OCI-LY3 (cell line): ENCODE measurements at regions not wholly inside any gene's neighbourhood (a gene's known extent, or its start where the extent isn't known, plus 50 kb on each side); places are given as distances from the start of the nearest gene placed in this dataset.

Experiments
- H2AFZ ChIP-seq: fragments of 200-600, 300-600 bp; shearing (Covaris generic); 2 replicates; pipeline ENCODE4 v1.6.0; 2014; ENCODE audit warnings: antibody characterized with exemption, low read depth, low read length
- H3K27ac ChIP-seq: fragments of 200-600, 300-600 bp; sonication (generic); 2 replicates; pipeline ENCODE4 v1.5.1; 2014; ENCODE audit warnings: mild to moderate bottlenecking, low read length, moderate library complexity, mixed read lengths
- H3K27me3 ChIP-seq: fragments of 200-600, 300-600 bp; sonication (generic); 2 replicates; pipeline ENCODE4 v1.6.1; 2014; ENCODE audit warnings: low read depth, low read length, mixed read lengths
- H3K36me3 ChIP-seq: fragments of 200-600, 300-600 bp; sonication (generic); replicated peaks from 2 replicates; pipeline ENCODE3; 2014; ENCODE audit warnings: low read depth, low read length, mixed read lengths
- H3K4me1 ChIP-seq: fragments of 300-600, 200-600 bp; sonication (generic); 2 replicates; pipeline ENCODE4 v1.6.1; 2014; ENCODE audit warnings: low read length, mixed read lengths
- H3K4me2 ChIP-seq: fragments of 200-600, 300-600 bp; sonication (generic); 2 replicates; pipeline ENCODE4 v1.6.1; 2014; ENCODE audit warnings: low read length, mixed read lengths
- H3K4me3 ChIP-seq: fragments of 300-600, 200-600 bp; sonication (generic); 2 replicates; pipeline ENCODE4 v1.5.1; 2014; ENCODE audit warnings: antibody characterized with exemption, mild to moderate bottlenecking, low read length, moderate library complexity
- H3K79me2 ChIP-seq: fragments of 300-600, 200-600 bp; shearing (Covaris generic); 2 replicates; pipeline ENCODE4 v1.6.1; 2014; ENCODE audit warnings: mild to moderate bottlenecking, low read length, mixed read lengths
- H3K9ac ChIP-seq: fragments of 300-600, 200-600 bp; shearing (Covaris generic); 2 replicates; pipeline ENCODE4 v1.6.0; 2014; ENCODE audit warnings: mild to moderate bottlenecking, low read length, moderate library complexity
- H3K9me3 ChIP-seq: fragments of 200-600, 300-600 bp; shearing (Covaris generic); 2 replicates; pipeline ENCODE4 v1.6.1; 2014; ENCODE audit warnings: low read length, mixed read lengths; ENCODE audit not compliant: insufficient read depth
- H4K20me1 ChIP-seq: fragments of 200-600, 300-600 bp; sonication (generic); 2 replicates; pipeline ENCODE4 v1.6.1; 2016; ENCODE audit warnings: low read length, mixed read lengths; ENCODE audit not compliant: insufficient read depth
- EZH2phosphoT487 ChIP-seq: fragments of 200-600 bp; shearing (Covaris generic); IDR thresholded peaks from 2 replicates; pipeline ENCODE4 v1.6.1; 2018; ENCODE audit warnings: antibody characterized with exemption, mixed run types, low read depth
- TF ChIP-seq, protein P1 (sequence below): fragments of 200-600, 300-600 bp; sonication (generic); IDR thresholded peaks from 2 replicates; pipeline ENCODE4 v1.5.1; 2014; ENCODE audit warnings: antibody characterized with exemption, low read length, low read depth

DNA sequence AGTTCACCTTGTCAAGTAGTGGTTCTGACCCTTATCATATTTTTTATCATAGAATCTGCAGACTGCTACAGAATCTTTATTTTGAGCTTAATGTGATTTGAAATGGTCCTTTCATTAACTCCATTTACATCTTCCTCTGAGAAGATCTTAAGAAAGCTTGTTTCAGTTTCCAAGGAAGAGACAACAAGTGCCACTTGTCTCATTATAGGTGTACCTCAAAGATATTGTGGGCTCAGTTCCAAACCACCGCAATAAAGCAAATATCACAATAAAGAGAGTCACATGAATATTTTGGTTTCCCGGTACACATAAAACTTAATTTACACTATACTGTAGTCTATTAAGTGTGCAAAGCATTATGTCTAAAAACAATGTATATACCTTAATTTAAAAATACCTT is 66.4 kb upstream of the ATXN1 start:
- H3K9me3 ChIP-seq, result no peaks in the 10 kb centered on the region
- no peak overlapping the region for H3K9ac ChIP-seq
- peaks cover 13% of the 10 kb centered on the region for H3K4me1 ChIP-seq
- no peaks in the 10 kb centered on the region for H3K27me3 ChIP-seq
- TF ChIP-seq, protein P1, sequence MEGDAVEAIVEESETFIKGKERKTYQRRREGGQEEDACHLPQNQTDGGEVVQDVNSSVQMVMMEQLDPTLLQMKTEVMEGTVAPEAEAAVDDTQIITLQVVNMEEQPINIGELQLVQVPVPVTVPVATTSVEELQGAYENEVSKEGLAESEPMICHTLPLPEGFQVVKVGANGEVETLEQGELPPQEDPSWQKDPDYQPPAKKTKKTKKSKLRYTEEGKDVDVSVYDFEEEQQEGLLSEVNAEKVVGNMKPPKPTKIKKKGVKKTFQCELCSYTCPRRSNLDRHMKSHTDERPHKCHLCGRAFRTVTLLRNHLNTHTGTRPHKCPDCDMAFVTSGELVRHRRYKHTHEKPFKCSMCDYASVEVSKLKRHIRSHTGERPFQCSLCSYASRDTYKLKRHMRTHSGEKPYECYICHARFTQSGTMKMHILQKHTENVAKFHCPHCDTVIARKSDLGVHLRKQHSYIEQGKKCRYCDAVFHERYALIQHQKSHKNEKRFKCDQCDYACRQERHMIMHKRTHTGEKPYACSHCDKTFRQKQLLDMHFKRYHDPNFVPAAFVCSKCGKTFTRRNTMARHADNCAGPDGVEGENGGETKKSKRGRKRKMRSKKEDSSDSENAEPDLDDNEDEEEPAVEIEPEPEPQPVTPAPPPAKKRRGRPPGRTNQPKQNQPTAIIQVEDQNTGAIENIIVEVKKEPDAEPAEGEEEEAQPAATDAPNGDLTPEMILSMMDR, result no peak
- TF ChIP-seq EZH2phosphoT487, result no peak
- H2AFZ ChIP-seq, result no peak overlapping the region
- H3K27ac ChIP-seq, result no peak overlapping the region
- H4K20me1 ChIP-seq, result no peaks in the 10 kb centered on the region
- no peaks in the 10 kb centered on the region for H3K79me2 ChIP-seq
- no peak overlapping the region for H3K4me3 ChIP-seq
- H3K4me2 ChIP-seq, result no peak overlapping the region
- H3K36me3 ChIP-seq, result no peaks in the 10 kb centered on the region

DNA sequence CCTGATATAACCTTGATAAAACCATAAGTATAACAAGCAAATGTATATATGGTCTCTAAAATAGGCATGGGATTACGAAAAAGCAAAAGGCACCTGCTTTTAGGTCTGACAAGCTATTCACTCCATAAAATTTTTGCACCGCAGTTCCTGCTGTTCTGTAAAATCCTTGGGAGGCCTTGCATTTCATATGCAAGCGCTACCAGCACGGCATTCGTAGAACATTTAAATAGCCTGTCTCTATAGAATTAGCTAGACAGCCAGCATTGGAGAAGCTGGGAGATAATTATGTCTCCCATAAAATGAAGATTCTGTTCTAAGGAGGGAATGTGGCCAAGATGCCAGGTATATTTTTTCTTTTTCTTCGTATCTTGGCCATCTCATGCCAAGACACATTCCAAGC is 64.5 kb upstream of the ATXN1 start:
- TF ChIP-seq EZH2phosphoT487, result no peak
- TF ChIP-seq, protein P1, result no peak
- peaks cover 13% of the 10 kb centered on the region for H3K4me1 ChIP-seq
- H3K27me3 ChIP-seq, result no peaks in the 10 kb centered on the region
- H3K9me3 ChIP-seq, result no peaks in the 10 kb centered on the region
- no peak overlapping the region for H3K4me3 ChIP-seq
- H3K4me2 ChIP-seq, result no peak overlapping the region
- no peak overlapping the region for H3K27ac ChIP-seq
- H2AFZ ChIP-seq, result no peak overlapping the region
- no peaks in the 10 kb centered on the region for H3K79me2 ChIP-seq
- H3K36me3 ChIP-seq, result no peaks in the 10 kb centered on the region
- no peaks in the 10 kb centered on the region for H4K20me1 ChIP-seq
- H3K9ac ChIP-seq, result no peak overlapping the region

DNA sequence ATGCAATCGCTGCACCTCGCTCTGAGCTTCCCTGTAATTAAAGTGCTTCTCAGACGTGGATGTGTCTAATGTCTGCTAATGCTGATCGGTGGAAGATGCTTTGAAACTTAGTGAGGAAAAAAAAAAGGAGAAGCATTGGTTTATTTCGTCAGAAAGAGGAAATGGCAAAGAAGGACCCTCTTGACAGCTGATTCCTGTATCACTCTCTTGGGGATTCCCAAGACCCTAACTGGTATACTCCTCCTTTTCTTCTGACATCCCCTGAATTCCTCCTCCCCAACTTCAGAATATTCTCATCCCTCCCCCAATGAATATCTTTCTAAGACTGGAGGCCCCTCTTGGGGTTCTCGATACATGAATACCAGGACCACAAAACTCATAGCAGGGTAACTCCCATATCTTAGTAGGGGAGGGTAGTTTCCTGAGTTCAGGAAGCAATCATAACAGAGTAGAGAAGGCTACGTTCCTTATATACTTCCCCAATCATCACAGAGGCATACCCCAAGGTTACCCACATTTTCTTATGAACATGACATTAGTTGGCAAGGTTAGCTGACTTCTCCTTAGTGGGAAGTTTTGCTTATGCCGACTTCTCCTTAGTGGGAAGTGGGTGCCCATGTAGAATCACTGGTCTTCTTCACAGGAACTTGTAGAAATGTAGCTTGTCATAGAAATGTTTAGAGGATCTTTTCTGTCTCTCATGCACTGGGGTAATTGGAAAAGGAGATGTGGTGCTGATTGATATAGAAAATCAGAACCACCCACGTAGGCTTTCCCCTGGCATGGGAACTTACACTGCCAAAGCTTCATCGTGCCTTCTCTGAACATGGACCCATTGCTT is 63.8 kb upstream of the ATXN1 start:
- Histone ChIP-seq H3K36me3 (no peaks in the 10 kb centered on the region), H3K4me1 (peaks cover 13% of the 10 kb centered on the region), H2AFZ (no peak overlapping the region), H3K9ac (no peak overlapping the region), H3K27ac (no peak overlapping the region), H4K20me1 (no peaks in the 10 kb centered on the region), H3K4me2 (peak overlapping the region; percentile 43), H3K27me3 (no peaks in the 10 kb centered on the region), H3K4me3 (peak overlapping the region; percentile 31; the same call in 1 of the 2 replicates), H3K9me3 (no peaks in the 10 kb centered on the region), H3K79me2 (no peaks in the 10 kb centered on the region)
- TF ChIP-seq, protein P1, result no peak
- no peak for TF ChIP-seq EZH2phosphoT487

DNA sequence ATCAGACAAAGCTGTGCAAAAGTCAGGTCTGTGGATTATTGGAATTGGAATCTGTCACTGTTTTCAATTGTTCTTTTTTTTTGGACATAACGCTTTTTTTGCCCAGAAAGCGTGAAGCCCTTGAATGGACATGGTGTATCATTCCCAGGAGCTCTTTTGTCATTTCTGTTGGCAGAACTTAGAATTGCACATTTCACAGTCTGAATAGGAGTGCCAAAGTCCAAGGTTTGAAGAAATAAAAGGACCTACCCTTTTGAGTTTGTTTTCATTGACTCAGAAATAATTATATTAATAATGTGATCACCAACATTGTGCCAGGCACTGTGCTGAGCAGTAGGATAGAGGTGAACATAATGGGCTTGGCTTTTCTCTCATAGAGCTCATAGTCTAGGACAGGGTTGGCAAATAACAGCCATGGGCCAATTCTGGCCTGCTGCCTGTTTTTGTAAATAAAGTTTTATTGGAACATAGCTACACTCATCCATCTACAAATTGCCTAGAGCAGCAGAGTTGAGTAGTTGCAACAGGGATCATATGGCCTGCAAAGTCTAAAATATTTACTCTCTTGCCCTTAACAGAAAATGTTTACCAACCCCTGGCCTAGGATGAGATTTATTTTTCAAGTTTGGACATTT is 62.6 kb upstream of the ATXN1 start:
- Histone ChIP-seq H3K4me1 (peaks cover 13% of the 10 kb centered on the region), H3K9me3 (no peaks in the 10 kb centered on the region), H3K27me3 (no peaks in the 10 kb centered on the region), H3K4me3 (no peak overlapping the region), H3K27ac (no peak overlapping the region), H3K4me2 (no peak overlapping the region), H3K9ac (no peak overlapping the region), H2AFZ (no peak overlapping the region), H4K20me1 (no peaks in the 10 kb centered on the region), H3K79me2 (no peaks in the 10 kb centered on the region), H3K36me3 (no peaks in the 10 kb centered on the region)
- no peak for TF ChIP-seq EZH2phosphoT487
